H1 (cell line): ENCODE measurements at regions not wholly inside any gene's neighbourhood (a gene's known extent, or its start where the extent isn't known, plus 50 kb on each side); places are given as distances from the start of the nearest gene placed in this dataset.

Experiments used
- CTCF ChIA-PET: fragments of 300-600 bp; sonication (Branson Sonifier 250); formaldehyde crosslinking; loops from one replicate; lab custom pipeline; 2021; ENCODE audit not compliant: partially characterized antibody; lab: Charles Lee
- POLR2A ChIA-PET: fragments of 300-600 bp; sonication (Branson Sonifier 250); formaldehyde crosslinking; loops from one replicate; lab custom pipeline; 2021; ENCODE audit warnings: inconsistent platforms; ENCODE audit not compliant: partially characterized antibody; lab: Charles Lee
- DNase-seq, 2 experiments: peaks; one replicate each; pipeline versions ENCODE4 v3.0.0 to v3.0.0-alpha.2; 2010 to 2022; ENCODE audit warnings: low spot score in 2 of 2, low read depth in 1 of 2, mixed read lengths in 1 of 2
- FAIRE-seq: peaks from 2 replicates; lab custom pipeline; 2011; peaks lifted over from hg19 to GRCh38; lab: Jason Lieb, UNC
- H2AFZ ChIP-seq: 2 replicates; pipeline ENCODE4 v1.8.1; 2012; ENCODE audit warnings: low read length, inconsistent platforms
- H2AK5ac ChIP-seq: 2 replicates; pipeline ENCODE4 v1.6.1; 2013; ENCODE audit warnings: low read depth, low read length
- H2BK120ac ChIP-seq: replicated peaks from 2 replicates; pipeline ENCODE3; 2013; ENCODE audit warnings: low read depth, low read length, inconsistent platforms
- H2BK12ac ChIP-seq: 2 replicates; pipeline ENCODE4 v1.6.1; 2013; ENCODE audit warnings: low read depth, low read length
- H2BK15ac ChIP-seq: 2 replicates; pipeline ENCODE4 v1.6.1; 2013; ENCODE audit warnings: low read length
- H2BK20ac ChIP-seq: 2 replicates; pipeline ENCODE4 v1.6.1; 2013; ENCODE audit warnings: low read length
- H2BK5ac ChIP-seq: 2 replicates; pipeline ENCODE4 v1.6.1; 2013; ENCODE audit warnings: low read depth, low read length
- H3K14ac ChIP-seq: 2 replicates; pipeline ENCODE4 v1.6.1; 2013; ENCODE audit warnings: inconsistent platforms; ENCODE audit not compliant: insufficient read length
- H3K18ac ChIP-seq: 2 replicates; pipeline ENCODE4 v1.6.1; 2013; ENCODE audit warnings: low read length; ENCODE audit errors: extremely low read depth
- H3K23ac ChIP-seq: 2 replicates; pipeline ENCODE4 v1.6.1; 2013; ENCODE audit warnings: inconsistent platforms; ENCODE audit not compliant: insufficient read length
- H3K23me2 ChIP-seq: 2 replicates; pipeline ENCODE4 v1.6.1; 2013; ENCODE audit warnings: low read depth, low read length
- H3K27ac ChIP-seq: 2 replicates; pipeline ENCODE4 v1.6.1; 2011; ENCODE audit warnings: low read depth, low read length, inconsistent platforms
- H3K27me3 ChIP-seq, 4 experiments: replicated peaks in 1 of 4; 1 replicate in 1 of 4; 2 replicates in 3 of 4; pipeline versions ENCODE4 v1.6.1 to v1.8.1; 2011 to 2013; ENCODE audit warnings: low read length in 3 of 4, mild to moderate bottlenecking in 3 of 4, inconsistent platforms in 2 of 4, mixed read lengths in 2 of 4, moderate library complexity in 1 of 4; ENCODE audit not compliant: control insufficient read depth in 3 of 4, insufficient read depth in 3 of 4; ENCODE audit errors: extremely low read depth in 1 of 4
- H3K36me3 ChIP-seq, 4 experiments: 2 replicates each; pipeline versions ENCODE4 v1.6.1 to v1.8.1; 2011 to 2013; ENCODE audit warnings: mild to moderate bottlenecking in 4 of 4, low read length in 3 of 4, moderate library complexity in 2 of 4, control low read depth in 1 of 4, inconsistent platforms in 1 of 4; ENCODE audit not compliant: insufficient read depth in 4 of 4, control insufficient read depth in 2 of 4
- H3K4ac ChIP-seq: replicated peaks from 2 replicates; pipeline ENCODE3; 2013; ENCODE audit warnings: low read length, low read depth, mixed read lengths, inconsistent platforms; ENCODE audit not compliant: insufficient read length
- H3K4me1 ChIP-seq, 4 experiments: replicated peaks in 1 of 4; 1 replicate in 1 of 4; 2 replicates in 3 of 4; pipeline versions ENCODE4 v1.6.1 to v1.8.1; 2011 to 2013; ENCODE audit warnings: low read length in 3 of 4, inconsistent platforms in 2 of 4, mixed read lengths in 1 of 4; ENCODE audit not compliant: insufficient read depth in 4 of 4, control insufficient read depth in 3 of 4
- H3K4me2 ChIP-seq, 2 experiments: 2 replicates each; pipeline versions ENCODE4 v1.6.1 to v1.8.1; 2011 to 2013; ENCODE audit warnings: low read depth in 2 of 2, low read length in 2 of 2, control low read depth in 1 of 2, inconsistent platforms in 1 of 2, mild to moderate bottlenecking in 1 of 2; ENCODE audit not compliant: insufficient read depth in 1 of 2
- H3K4me3 ChIP-seq, 4 experiments: fragments of 200-600, 300-600 bp in 1 of 4; sonication (generic), shearing (Covaris generic), sonication (Bioruptor Twin) in 1 of 4; 2 replicates each; pipeline versions ENCODE4 v1.5.1 to v1.8.1; 2011 to 2016; ENCODE audit warnings: low read length in 4 of 4, low read depth in 3 of 4, control low read depth in 2 of 4, inconsistent platforms in 2 of 4, mild to moderate bottlenecking in 2 of 4, mixed read lengths in 1 of 4, moderate library complexity in 1 of 4; ENCODE audit not compliant: insufficient read depth in 2 of 4; ENCODE audit errors: extremely low read depth in 1 of 4
- H3K56ac ChIP-seq: replicated peaks from 2 replicates; pipeline ENCODE3; 2013; ENCODE audit warnings: low read depth, mild to moderate bottlenecking, mixed read lengths, low read length, inconsistent platforms; ENCODE audit not compliant: insufficient read length
- H3K79me1 ChIP-seq: 2 replicates; pipeline ENCODE4 v1.6.1; 2013; ENCODE audit warnings: low read depth, low read length, control low read depth
- H3K79me2 ChIP-seq, 2 experiments: 2 replicates each; pipeline versions ENCODE4 v1.6.1 to v1.8.1; 2012 to 2013; ENCODE audit warnings: low read length in 2 of 2, mild to moderate bottlenecking in 2 of 2, inconsistent platforms in 1 of 2; ENCODE audit not compliant: insufficient read depth in 2 of 2, control insufficient read depth in 1 of 2
- H3K9ac ChIP-seq, 4 experiments: replicated peaks in 1 of 4; 1 replicate in 1 of 4; 2 replicates in 3 of 4; pipeline versions ENCODE4 v1.6.1 to v1.8.1; 2011 to 2013; ENCODE audit warnings: low read depth in 3 of 4, low read length in 3 of 4, control low read depth in 2 of 4, mild to moderate bottlenecking in 2 of 4, moderate library complexity in 2 of 4, inconsistent platforms in 1 of 4; ENCODE audit errors: extremely low read depth in 1 of 4
- H3K9me3 ChIP-seq, 2 experiments: 2 replicates each; pipeline versions ENCODE4 v1.6.1 to v1.8.1; 2012 to 2013; ENCODE audit warnings: mild to moderate bottlenecking in 2 of 2, moderate library complexity in 2 of 2, control low read depth in 1 of 2, inconsistent platforms in 1 of 2, low read depth in 1 of 2, low read length in 1 of 2, mixed read lengths in 1 of 2; ENCODE audit not compliant: insufficient read depth in 2 of 2
- H4K20me1 ChIP-seq, 2 experiments: replicated peaks in 1 of 2; 2 replicates each; pipeline versions ENCODE3 to v1.8.1; 2011 to 2013; ENCODE audit warnings: inconsistent platforms in 2 of 2, low read length in 2 of 2, mild to moderate bottlenecking in 1 of 2; ENCODE audit not compliant: insufficient read depth in 2 of 2, control insufficient read depth in 1 of 2
- H4K5ac ChIP-seq: 2 replicates; pipeline ENCODE4 v1.6.1; 2013; ENCODE audit warnings: low read length, low read depth, mixed read lengths, inconsistent platforms; ENCODE audit not compliant: insufficient read length
- H4K8ac ChIP-seq: 2 replicates; pipeline ENCODE4 v1.8.0; 2013; ENCODE audit warnings: mild to moderate bottlenecking, moderate library complexity, low read length, inconsistent platforms; ENCODE audit not compliant: insufficient read depth; ENCODE audit errors: extremely low read depth
- H4K91ac ChIP-seq: replicated peaks from 2 replicates; pipeline ENCODE3; 2013; ENCODE audit warnings: low read length, mixed read lengths, inconsistent platforms; ENCODE audit not compliant: insufficient read length
- CTBP2 ChIP-seq: IDR thresholded peaks from 2 replicates; pipeline ENCODE4 v1.7.0; 2011; ENCODE audit warnings: borderline replicate concordance, mild to moderate bottlenecking, moderate library complexity, mixed read lengths, low read length; ENCODE audit not compliant: insufficient read depth, insufficient read length
- RAD21 ChIP-seq, 2 experiments: IDR thresholded peaks in 1 of 2; conservative IDR thresholded peaks in 1 of 2; 2 replicates each; pipeline ENCODE4 v1.6.1; 2011; ENCODE audit warnings: low read depth in 2 of 2, low read length in 2 of 2, improper control_type of control experiment in 1 of 2, inconsistent platforms in 1 of 2, mild to moderate bottlenecking in 1 of 2, moderate library complexity in 1 of 2
- WGBS, 2 experiments: shearing (Covaris generic) in 1 of 2; methylation state at CpG; one replicate each; pipeline versions ENCODE4 v1.1.6 to v1.1.7; 2013 to 2015; ENCODE audit warnings: low lambda C conversion rate in 2 of 2, mixed read lengths in 2 of 2, inconsistent platforms in 1 of 2, low coverage in 1 of 2, missing lambda C conversion rate in 1 of 2; ENCODE audit not compliant: insufficient replicate concordance in 2 of 2, insufficient coverage in 1 of 2, insufficient read length in 1 of 2; ENCODE audit errors: extremely low coverage in 1 of 2, missing lambda C conversion rate in 1 of 2; 5-methylcytosine and 5-hydroxymethylcytosine counted together

- Histone ChIP-seq H3K23me2 (no peaks in the 10 kb centered on the region), H2BK120ac (no peak overlapping the region), H4K20me1 (no peaks in the 10 kb centered on the region), H3K9me3 (no peaks in the 10 kb centered on the region), H3K4ac (no peak overlapping the region), H2BK5ac (no peak overlapping the region), H2AK5ac (no peak overlapping the region), H4K8ac (no peak overlapping the region), H3K56ac (no peak overlapping the region), H3K4me2 (no peak overlapping the region), H4K5ac (no peak overlapping the region), H3K4me3 (no peak overlapping the region), H3K27ac (no peak overlapping the region), H3K36me3 (no peaks in the 10 kb centered on the region), H3K14ac (no peak overlapping the region), H3K27me3 (no peaks in the 10 kb centered on the region), H2BK12ac (0 out of 2 replicates have a peak overlapping the region, but pooled peaks have one; percentile 50), H2AFZ (peak overlapping the region; percentile 95; the same call in 1 of the 2 replicates), H3K23ac (no peak overlapping the region), H3K9ac (no peak overlapping the region), H4K91ac (no peak overlapping the region), H2BK20ac (no peak overlapping the region), H3K79me2 (no peaks in the 10 kb centered on the region), H3K79me1 (no peaks in the 10 kb centered on the region), H3K18ac (no peak overlapping the region), H2BK15ac (no peak overlapping the region), H3K4me1 (peaks cover 0 to 9% (median 2%) of the 10 kb centered on the region in 4 experiments; a peak in 3 of 7 replicates)
- FAIRE-seq (no peak), DNase-seq (no peak)
- 85% methylated on average over 7 of the region's 7 CpGs; no CpG with 5 or more reads in 1 of the 2 experiments for WGBS, 2 experiments
- TF ChIP-seq CTBP2: no peak
- TF ChIP-seq RAD21 (IDR thresholded peaks at IDR 0.05 in 1 of 2, conservative IDR thresholded peaks at IDR 0.05 in 1 of 2; ENCODE audit: low read depth in 2 of 2, low read length in 2 of 2): no peak
- CTCF ChIA-PET: interaction anchor here (0.6 to 3.0 kb wide), 9 partner anchors 8 to 355 kb away, joined by 3 to 14 read pairs (median 4); no protein-coding TSS in a partner anchor
- POLR2A ChIA-PET: interaction anchor here (0.9 kb wide), 1 partner anchor 50 kb away, joined by 5 read pairs; the partner anchor contains the start of gene WSB1
Observed at GRCh38 chr17:27244011-27244410, 49.9 kb upstream of the WSB1 start.
